ENCODE measurements at regions not wholly inside any gene's neighbourhood (a gene's known extent, or its start where the extent isn't known, plus 50 kb on each side); places are given as distances from the start of the nearest gene placed in this dataset.
"Not testable (repeated sequence)": the region's sequence is repeated elsewhere in the genome, so short reads cannot be mapped to it uniquely, and the experiment has no call there.

DNA sequence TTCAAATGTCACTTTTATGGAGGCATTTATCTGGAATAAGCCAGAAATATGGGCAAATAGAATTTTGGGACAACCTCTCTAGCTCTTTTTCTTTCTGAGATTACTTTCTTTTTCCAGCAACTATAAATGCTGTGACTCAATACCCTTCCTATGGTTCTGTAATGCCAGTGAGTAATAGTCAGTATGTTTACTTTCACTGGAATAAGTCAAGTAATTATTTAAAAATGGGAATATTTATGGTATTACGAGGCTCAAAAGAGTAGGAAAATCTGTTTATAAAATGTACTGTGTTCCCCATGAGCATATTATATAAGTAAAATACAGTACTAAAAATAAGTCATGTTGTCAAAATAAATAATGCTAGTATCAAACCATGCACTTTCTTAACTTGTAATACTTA is 750.5 kb downstream of the LUZP2 start:
- no peak overlapping the region for H3K4me3 ChIP-seq (ENCODE audit: low read depth in 2 of 2, low read length in 2 of 2)
- no peak overlapping the region for H3K27ac ChIP-seq (ENCODE audit: low read length)
- no peaks in the 10 kb centered on the region for H3K27me3 ChIP-seq (ENCODE audit: control insufficient read depth, insufficient read depth, low read length)
- H3K9me3 ChIP-seq (ENCODE audit: control insufficient read depth, insufficient read depth, low read depth, low read length), result no peaks in the 10 kb centered on the region
- POLR2A ChIA-PET, result no interaction called here
- no peak for DNase-seq (ENCODE audit: low read depth, low spot score)
- TF ChIP-seq TCF7L2 (IDR thresholded peaks at IDR 0.05; ENCODE audit: low read depth, low read length), result no peak
- no peak for TF ChIP-seq POLR2AphosphoS5 (IDR thresholded peaks at IDR 0.05; ENCODE audit: low read depth, low read length)
- TF ChIP-seq, protein P1, sequence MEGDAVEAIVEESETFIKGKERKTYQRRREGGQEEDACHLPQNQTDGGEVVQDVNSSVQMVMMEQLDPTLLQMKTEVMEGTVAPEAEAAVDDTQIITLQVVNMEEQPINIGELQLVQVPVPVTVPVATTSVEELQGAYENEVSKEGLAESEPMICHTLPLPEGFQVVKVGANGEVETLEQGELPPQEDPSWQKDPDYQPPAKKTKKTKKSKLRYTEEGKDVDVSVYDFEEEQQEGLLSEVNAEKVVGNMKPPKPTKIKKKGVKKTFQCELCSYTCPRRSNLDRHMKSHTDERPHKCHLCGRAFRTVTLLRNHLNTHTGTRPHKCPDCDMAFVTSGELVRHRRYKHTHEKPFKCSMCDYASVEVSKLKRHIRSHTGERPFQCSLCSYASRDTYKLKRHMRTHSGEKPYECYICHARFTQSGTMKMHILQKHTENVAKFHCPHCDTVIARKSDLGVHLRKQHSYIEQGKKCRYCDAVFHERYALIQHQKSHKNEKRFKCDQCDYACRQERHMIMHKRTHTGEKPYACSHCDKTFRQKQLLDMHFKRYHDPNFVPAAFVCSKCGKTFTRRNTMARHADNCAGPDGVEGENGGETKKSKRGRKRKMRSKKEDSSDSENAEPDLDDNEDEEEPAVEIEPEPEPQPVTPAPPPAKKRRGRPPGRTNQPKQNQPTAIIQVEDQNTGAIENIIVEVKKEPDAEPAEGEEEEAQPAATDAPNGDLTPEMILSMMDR (IDR thresholded peaks at IDR 0.05), result no peak
- TF ChIP-seq SIN3A (IDR thresholded peaks at IDR 0.05; ENCODE audit: borderline replicate concordance, insufficient read depth, low read depth, low read length), result no peak
- TF ChIP-seq, protein P2, sequence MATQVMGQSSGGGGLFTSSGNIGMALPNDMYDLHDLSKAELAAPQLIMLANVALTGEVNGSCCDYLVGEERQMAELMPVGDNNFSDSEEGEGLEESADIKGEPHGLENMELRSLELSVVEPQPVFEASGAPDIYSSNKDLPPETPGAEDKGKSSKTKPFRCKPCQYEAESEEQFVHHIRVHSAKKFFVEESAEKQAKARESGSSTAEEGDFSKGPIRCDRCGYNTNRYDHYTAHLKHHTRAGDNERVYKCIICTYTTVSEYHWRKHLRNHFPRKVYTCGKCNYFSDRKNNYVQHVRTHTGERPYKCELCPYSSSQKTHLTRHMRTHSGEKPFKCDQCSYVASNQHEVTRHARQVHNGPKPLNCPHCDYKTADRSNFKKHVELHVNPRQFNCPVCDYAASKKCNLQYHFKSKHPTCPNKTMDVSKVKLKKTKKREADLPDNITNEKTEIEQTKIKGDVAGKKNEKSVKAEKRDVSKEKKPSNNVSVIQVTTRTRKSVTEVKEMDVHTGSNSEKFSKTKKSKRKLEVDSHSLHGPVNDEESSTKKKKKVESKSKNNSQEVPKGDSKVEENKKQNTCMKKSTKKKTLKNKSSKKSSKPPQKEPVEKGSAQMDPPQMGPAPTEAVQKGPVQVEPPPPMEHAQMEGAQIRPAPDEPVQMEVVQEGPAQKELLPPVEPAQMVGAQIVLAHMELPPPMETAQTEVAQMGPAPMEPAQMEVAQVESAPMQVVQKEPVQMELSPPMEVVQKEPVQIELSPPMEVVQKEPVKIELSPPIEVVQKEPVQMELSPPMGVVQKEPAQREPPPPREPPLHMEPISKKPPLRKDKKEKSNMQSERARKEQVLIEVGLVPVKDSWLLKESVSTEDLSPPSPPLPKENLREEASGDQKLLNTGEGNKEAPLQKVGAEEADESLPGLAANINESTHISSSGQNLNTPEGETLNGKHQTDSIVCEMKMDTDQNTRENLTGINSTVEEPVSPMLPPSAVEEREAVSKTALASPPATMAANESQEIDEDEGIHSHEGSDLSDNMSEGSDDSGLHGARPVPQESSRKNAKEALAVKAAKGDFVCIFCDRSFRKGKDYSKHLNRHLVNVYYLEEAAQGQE (IDR thresholded peaks at IDR 0.05; ENCODE audit: insufficient read depth in 1 of 2, low read depth in 2 of 2, low read length in 1 of 2), result no peak
- CTCF ChIA-PET, result no interaction called here
- H3K4me1 ChIP-seq (ENCODE audit: control insufficient read depth, insufficient read depth, low read length), result no peaks in the 10 kb centered on the region
- intact Hi-C loops (cut with micrococcal nuclease; ENCODE audit: unreplicated experiment), result no loop called here
- BruUV-seq (replicated peaks), result no TSS peak
- no peak for ATAC-seq
- in situ Hi-C loops (cut with HindIII; ENCODE audit: low pct_unique_long_range_greater_than_20kb, low sequenced_read_pairs), result no loop called here
- no peaks in the 10 kb centered on the region for H3K36me3 ChIP-seq (ENCODE audit: control insufficient read depth, insufficient read depth, low read length)

DNA sequence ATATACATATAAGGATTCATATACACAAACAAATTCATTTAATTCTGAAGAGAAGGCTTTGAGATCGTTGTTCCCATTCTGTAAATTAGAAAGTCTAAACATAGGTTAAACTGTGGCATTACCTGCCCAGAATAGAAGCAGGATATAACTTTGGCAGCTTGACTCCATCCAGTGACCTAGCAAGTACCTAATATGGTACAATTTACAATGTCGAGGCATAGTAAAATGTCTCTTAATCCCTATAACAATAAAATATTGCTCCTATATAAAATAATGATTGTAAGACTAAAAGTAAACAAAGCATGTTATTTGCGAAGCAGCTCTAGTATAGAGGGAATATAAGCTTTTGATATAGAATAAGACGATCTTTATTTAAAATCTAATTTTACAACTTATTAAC is 756.0 kb downstream of the LUZP2 start:
- no peaks in the 10 kb centered on the region for H3K36me3 ChIP-seq (ENCODE audit: control insufficient read depth, insufficient read depth, low read length)
- H3K9me3 ChIP-seq (ENCODE audit: control insufficient read depth, insufficient read depth, low read depth, low read length), result no peaks in the 10 kb centered on the region
- ChIA-PET POLR2A (interaction anchor here (0.6 kb wide), 1 partner anchor 119 kb away, joined by 3 read pairs; no protein-coding TSS in a partner anchor), CTCF (no interaction called here)
- no peak for DNase-seq (ENCODE audit: low read depth, low spot score)
- no peak overlapping the region for H3K4me3 ChIP-seq (ENCODE audit: low read depth in 2 of 2, low read length in 2 of 2)
- H3K27ac ChIP-seq (ENCODE audit: low read length), result no peak overlapping the region
- no peak for ATAC-seq
- intact Hi-C loops (cut with micrococcal nuclease; ENCODE audit: unreplicated experiment), result no loop called here
- in situ Hi-C loops (cut with HindIII; ENCODE audit: low pct_unique_long_range_greater_than_20kb, low sequenced_read_pairs), result no loop called here
- TF ChIP-seq POLR2AphosphoS5 (IDR thresholded peaks at IDR 0.05; ENCODE audit: low read depth, low read length) (no peak), SIN3A (IDR thresholded peaks at IDR 0.05; ENCODE audit: borderline replicate concordance, insufficient read depth, low read depth, low read length) (no peak), TCF7L2 (IDR thresholded peaks at IDR 0.05; ENCODE audit: low read depth, low read length) (no peak)
- TF ChIP-seq, protein P2 (IDR thresholded peaks at IDR 0.05; ENCODE audit: insufficient read depth in 1 of 2, low read depth in 2 of 2, low read length in 1 of 2), result no peak
- TF ChIP-seq, protein P1 (IDR thresholded peaks at IDR 0.05), result no peak
- no peaks in the 10 kb centered on the region for H3K27me3 ChIP-seq (ENCODE audit: control insufficient read depth, insufficient read depth, low read length)
- H3K4me1 ChIP-seq (ENCODE audit: control insufficient read depth, insufficient read depth, low read length), result no peaks in the 10 kb centered on the region
- no TSS peak for BruUV-seq (replicated peaks)

DNA sequence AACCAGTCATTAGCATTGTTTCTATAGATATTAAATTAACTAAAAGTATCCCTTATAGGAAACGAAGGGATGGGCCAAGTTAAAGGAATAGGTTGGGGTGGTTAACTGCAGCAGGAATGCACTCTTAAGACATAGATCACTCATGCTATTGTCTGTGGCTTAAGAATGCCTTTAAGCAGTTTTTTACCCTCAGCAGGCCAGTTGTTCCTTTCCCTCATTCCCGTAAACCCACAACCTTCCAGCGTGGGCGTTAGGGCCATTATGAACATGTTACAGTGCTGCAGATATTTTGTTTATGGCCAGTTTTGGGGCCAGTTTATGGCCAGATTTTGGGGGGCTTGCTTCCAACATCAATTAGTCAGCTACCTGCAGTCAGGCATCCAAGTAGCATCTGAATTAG is 767.0 kb downstream of the LUZP2 start:
- POLR2A ChIA-PET; intact Hi-C loops (cut with micrococcal nuclease; ENCODE audit: unreplicated experiment); H3K36me3 ChIP-seq (ENCODE audit: control insufficient read depth, insufficient read depth, low read length): not testable (repeated sequence)

More for the DNA sequence above, 767.0 kb downstream of the LUZP2 start:
- H3K4me3 ChIP-seq (ENCODE audit: low read depth in 2 of 2, low read length in 2 of 2); H3K27ac ChIP-seq (ENCODE audit: low read length); BruUV-seq (replicated peaks); CTCF ChIA-PET; H3K27me3 ChIP-seq (ENCODE audit: control insufficient read depth, insufficient read depth, low read length); in situ Hi-C loops (cut with HindIII; ENCODE audit: low pct_unique_long_range_greater_than_20kb, low sequenced_read_pairs); H3K9me3 ChIP-seq (ENCODE audit: control insufficient read depth, insufficient read depth, low read depth, low read length); H3K4me1 ChIP-seq (ENCODE audit: control insufficient read depth, insufficient read depth, low read length); DNase-seq (ENCODE audit: low read depth, low spot score); ATAC-seq: not testable (repeated sequence)
